ENCODE measurements at regions not wholly inside any gene's neighbourhood (a gene's known extent, or its start where the extent isn't known, plus 50 kb on each side); places are given as distances from the start of the nearest gene placed in this dataset.

GRCh38 chr1:98045767-98046641 lies 125.2 kb upstream of the DPYD start:
- H3K4me3 ChIP-seq, result peak overlapping the region; percentile 60
- H4K20me1 ChIP-seq (ENCODE audit: low read depth), result peaks cover 28% of the 10 kb centered on the region
- no peak overlapping the region for H3K27ac ChIP-seq
- peaks cover 20% of the 10 kb centered on the region for H3K4me1 ChIP-seq
- H3K9ac ChIP-seq, result no peak overlapping the region
- H3K4me2 ChIP-seq, result peak overlapping the region; percentile 90
- TF ChIP-seq EZH2phosphoT487 (IDR thresholded peaks at IDR 0.05), result peak; percentile 74
- TF ChIP-seq EZH2 (IDR thresholded peaks at IDR 0.05), result peak; percentile 81
- no peak for TF ChIP-seq CTCF (IDR thresholded peaks at IDR 0.05)
- peaks cover 90% of the 10 kb centered on the region for H3K27me3 ChIP-seq
- no peak overlapping the region for H3K27ac Mint-ChIP-seq
- H3K36me3 ChIP-seq, result no peaks in the 10 kb centered on the region
- no peaks in the 10 kb centered on the region for H3K9me3 ChIP-seq (ENCODE audit: low read depth)
- peaks cover 31% of the 10 kb centered on the region for H3K4me1 Mint-ChIP-seq
- H3K4me3 Mint-ChIP-seq, result peak overlapping the region; percentile 88
- H2AFZ ChIP-seq (replicated peaks), result peak overlapping the region; percentile 78
- DNase-seq (ENCODE audit: low spot score), result peak; percentile 71
- H3K9me3 Mint-ChIP-seq, result peaks cover 3% of the 10 kb centered on the region
- H3K27me3 Mint-ChIP-seq (ENCODE audit: insufficient read depth, low read depth), result peaks cover 37% of the 10 kb centered on the region
- no peaks in the 10 kb centered on the region for H3K36me3 Mint-ChIP-seq
- no peaks in the 10 kb centered on the region for H3K79me2 ChIP-seq (ENCODE audit: low read depth)
- peaks cover 9% of the 10 kb centered on the region for H3F3A ChIP-seq (ENCODE audit: low read depth)

GRCh38 chr1:98045211-98045766 lies 124.5 kb upstream of the DPYD start:
- peaks cover 36% of the 10 kb centered on the region for H3K27me3 Mint-ChIP-seq (ENCODE audit: insufficient read depth, low read depth)
- H3K4me1 Mint-ChIP-seq, result peaks cover 30% of the 10 kb centered on the region
- H3K27ac Mint-ChIP-seq, result no peak overlapping the region
- Histone ChIP-seq H3K4me1 (peaks cover 20% of the 10 kb centered on the region), H3K36me3 (no peaks in the 10 kb centered on the region), H3K27ac (no peak overlapping the region), H2AFZ (replicated peaks) (peak overlapping the region; percentile 78), H3F3A (ENCODE audit: low read depth) (peaks cover 9% of the 10 kb centered on the region), H3K4me2 (peak overlapping the region; percentile 90), H3K4me3 (peak overlapping the region; percentile 60), H3K9me3 (ENCODE audit: low read depth) (no peaks in the 10 kb centered on the region), H3K79me2 (ENCODE audit: low read depth) (no peaks in the 10 kb centered on the region), H4K20me1 (ENCODE audit: low read depth) (peaks cover 28% of the 10 kb centered on the region), H3K9ac (no peak overlapping the region), H3K27me3 (peaks cover 83% of the 10 kb centered on the region)
- TF ChIP-seq EZH2 (IDR thresholded peaks at IDR 0.05) (no peak), CTCF (IDR thresholded peaks at IDR 0.05) (no peak), EZH2phosphoT487 (IDR thresholded peaks at IDR 0.05) (no peak)
- H3K9me3 Mint-ChIP-seq, result peaks cover 3% of the 10 kb centered on the region
- H3K36me3 Mint-ChIP-seq, result no peaks in the 10 kb centered on the region
- DNase-seq (ENCODE audit: low spot score), result peak; percentile 54
- peak overlapping the region; percentile 88 for H3K4me3 Mint-ChIP-seq

GRCh38 chr1:98044766-98045165 lies 123.9 kb upstream of the DPYD start:
- DNase-seq (ENCODE audit: low spot score), result no peak
- H3K79me2 ChIP-seq (ENCODE audit: low read depth), result no peaks in the 10 kb centered on the region

More at GRCh38 chr1:98044766-98045165, 123.9 kb upstream of the DPYD start:
- Histone ChIP-seq H4K20me1 (ENCODE audit: low read depth) (peaks cover 28% of the 10 kb centered on the region), H3K4me2 (peak overlapping the region; percentile 90), H2AFZ (replicated peaks) (peak overlapping the region; percentile 78), H3K4me1 (peaks cover 20% of the 10 kb centered on the region), H3K27me3 (peaks cover 77% of the 10 kb centered on the region), H3K9me3 (ENCODE audit: low read depth) (no peaks in the 10 kb centered on the region), H3K4me3 (peak overlapping the region; percentile 60), H3K9ac (no peak overlapping the region), H3K27ac (no peak overlapping the region), H3F3A (ENCODE audit: low read depth) (peaks cover 9% of the 10 kb centered on the region), H3K36me3 (no peaks in the 10 kb centered on the region)
- peaks cover 30% of the 10 kb centered on the region for H3K4me1 Mint-ChIP-seq
- TF ChIP-seq EZH2 (IDR thresholded peaks at IDR 0.05) (no peak), EZH2phosphoT487 (IDR thresholded peaks at IDR 0.05) (no peak), CTCF (IDR thresholded peaks at IDR 0.05) (no peak)
- peak overlapping the region; percentile 87 for H3K4me3 Mint-ChIP-seq
- H3K36me3 Mint-ChIP-seq, result no peaks in the 10 kb centered on the region
- peaks cover 3% of the 10 kb centered on the region for H3K9me3 Mint-ChIP-seq
- H3K27me3 Mint-ChIP-seq (ENCODE audit: insufficient read depth, low read depth), result peaks cover 34% of the 10 kb centered on the region
- no peak overlapping the region for H3K27ac Mint-ChIP-seq

All from neural progenitor cell (in vitro differentiated cells).